GM21619 (cell line): ENCODE measurements at regions not wholly inside any gene's neighbourhood (a gene's known extent, or its start where the extent isn't known, plus 50 kb on each side); places are given as distances from the start of the nearest gene placed in this dataset.

Source experiments
- ATAC-seq: cut with Tn5 transposase; IDR thresholded peaks from one replicate; pipeline ENCODE4 v1.9.1; 2021; ENCODE audit not compliant: unreplicated experiment

DNA sequence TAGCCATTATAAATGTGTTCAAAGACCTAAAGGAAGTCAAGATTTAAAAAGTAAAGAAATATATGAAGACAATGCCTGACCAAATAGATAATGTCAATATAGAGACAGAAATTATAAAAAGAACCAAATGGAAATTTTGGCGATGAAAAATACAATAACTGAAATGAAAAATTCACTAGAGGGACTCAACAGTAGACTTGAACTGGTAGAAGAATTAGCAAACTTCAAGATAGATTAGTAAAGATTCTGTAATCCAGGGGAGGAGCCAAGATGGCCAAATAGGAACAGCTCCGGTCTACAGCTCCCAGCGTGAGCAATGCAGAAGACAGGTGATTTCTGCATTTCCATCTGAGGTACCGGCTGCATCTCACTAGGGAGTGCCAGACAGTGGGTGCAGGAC is 433.2 kb downstream of the HINT1 start:
- no peak for ATAC-seq

DNA sequence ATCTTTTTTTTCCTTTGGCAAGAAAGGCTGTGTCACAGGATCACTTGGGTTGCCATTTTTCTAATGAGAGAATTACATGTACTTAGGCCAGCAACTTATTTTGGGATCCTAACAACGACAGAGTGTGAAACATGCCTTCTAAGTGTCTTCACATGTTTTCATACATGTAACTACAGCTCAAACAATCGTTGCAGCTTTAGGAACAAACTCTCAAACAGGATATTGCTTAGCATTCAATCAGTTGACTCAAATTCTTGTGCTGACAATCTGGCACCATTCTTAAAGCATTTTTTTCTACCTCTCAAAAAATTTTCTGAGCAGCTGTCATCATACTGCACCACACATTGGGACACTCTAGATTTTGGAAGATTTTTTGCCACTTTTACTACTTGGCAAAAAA is 435.5 kb downstream of the HINT1 start:
- no peak for ATAC-seq

DNA sequence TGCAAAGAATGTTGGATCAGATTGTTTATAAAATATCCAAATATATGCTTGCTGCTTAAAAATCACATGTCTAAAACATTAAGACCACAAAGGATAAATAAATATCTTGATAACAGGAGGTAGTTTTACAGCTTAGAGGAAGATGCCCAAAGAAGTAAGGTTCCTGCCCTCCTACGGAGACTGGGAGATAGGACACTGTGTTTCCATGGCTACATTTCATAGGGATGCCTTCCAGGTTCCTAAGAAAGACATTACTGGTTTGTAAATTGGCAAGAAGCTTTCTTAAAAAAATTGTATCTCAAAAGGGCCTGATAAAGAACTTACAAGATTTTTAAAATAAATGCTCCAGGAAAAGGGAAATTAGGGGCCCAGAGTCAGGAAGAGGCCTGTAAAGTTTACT is 437.2 kb downstream of the HINT1 start:
- no peak for ATAC-seq

DNA sequence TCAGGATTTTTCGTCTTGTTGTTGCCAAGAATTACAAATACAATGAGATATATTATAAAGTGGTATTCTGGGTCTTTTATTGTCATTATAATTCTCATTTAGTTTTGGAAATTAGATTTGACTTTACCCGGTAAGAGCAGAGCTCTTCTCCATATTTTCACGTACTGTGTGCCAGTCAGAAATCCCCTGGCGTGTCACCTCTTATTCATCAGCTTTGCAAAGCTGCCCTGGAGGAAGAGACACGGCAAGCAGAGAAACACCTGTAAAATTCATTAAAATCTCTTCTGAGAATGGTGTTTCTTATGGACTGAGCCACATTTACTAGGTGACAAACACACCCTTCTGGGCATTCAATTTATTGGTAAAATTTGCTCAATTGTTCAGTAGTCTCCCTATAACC is 440.4 kb downstream of the HINT1 start:
- ATAC-seq: no peak

DNA sequence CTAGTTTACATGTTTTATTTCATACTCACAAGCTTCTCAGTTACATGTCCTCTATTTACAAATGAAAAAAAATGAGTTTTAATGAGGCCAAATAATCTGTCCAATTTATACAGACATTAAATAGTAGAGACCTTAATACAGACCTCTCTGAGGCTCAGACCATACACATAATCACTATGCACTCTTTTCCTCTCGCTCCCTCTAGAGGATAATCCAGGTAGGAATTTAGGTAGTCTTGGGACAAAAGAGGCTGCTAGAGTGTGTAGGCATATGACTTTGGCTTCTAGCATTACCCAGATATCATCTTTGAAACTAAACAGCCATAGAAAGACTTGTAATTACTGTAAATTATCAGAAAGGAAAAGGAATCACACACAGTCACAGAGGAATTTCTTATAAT is 444.7 kb downstream of the HINT1 start:
- no peak for ATAC-seq

DNA sequence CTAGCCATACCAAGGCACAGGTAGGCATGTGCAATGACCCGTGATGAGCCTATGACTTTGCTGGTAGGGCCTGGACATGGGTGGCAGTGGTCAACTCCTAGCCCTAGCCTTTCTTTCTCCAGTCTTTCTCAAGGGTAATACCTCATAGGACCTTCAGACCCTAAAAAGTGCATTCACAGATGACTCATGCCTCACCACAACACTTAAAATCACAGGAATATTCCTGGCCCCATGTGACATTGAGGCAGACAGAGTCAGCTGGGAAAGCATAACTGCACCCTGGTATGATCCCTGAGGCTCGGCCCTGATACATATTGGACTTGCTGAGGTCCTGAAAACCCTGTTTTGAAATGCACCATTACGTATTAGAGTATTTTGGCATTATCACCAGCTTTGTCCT is 449.5 kb downstream of the HINT1 start:
- no peak for ATAC-seq

DNA sequence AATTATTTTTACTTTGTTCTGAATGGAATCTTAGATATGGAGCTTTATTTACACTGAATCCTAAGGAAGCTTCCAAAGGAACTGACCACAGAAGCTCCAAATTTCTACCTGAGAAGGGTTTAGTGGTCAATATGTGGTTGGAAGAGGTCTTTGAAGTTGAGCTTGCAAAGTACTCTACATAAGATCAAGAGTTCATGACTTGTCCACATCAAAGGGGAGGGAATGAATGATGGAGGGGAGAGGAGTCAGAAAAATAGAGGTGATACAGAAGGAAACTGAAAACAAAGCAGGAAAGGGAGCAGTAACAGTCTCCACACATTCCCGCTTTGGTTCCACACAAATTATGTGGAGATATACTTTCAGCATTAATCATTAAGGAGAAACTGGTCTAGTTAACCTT is 450.9 kb downstream of the HINT1 start:
- no peak for ATAC-seq

DNA sequence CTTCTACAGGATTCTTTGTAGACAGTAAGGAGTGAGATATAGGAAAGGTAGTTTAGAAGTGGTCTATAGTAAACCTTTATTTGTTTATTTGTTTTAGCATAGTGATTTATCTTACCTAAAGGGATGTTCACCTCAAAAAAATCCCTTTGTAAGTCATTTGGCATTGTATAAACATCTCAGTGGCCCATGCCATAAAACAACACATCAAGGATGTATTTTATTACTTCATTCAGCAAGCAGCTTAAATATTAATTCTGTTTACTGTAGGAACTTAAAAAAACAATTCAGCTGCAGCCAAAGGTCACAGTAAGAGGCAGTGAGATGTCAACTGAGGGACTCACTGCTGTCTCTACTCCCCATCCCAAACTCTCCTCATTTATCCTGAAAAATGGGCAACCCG is 452.7 kb downstream of the HINT1 start:
- ATAC-seq: no peak

DNA sequence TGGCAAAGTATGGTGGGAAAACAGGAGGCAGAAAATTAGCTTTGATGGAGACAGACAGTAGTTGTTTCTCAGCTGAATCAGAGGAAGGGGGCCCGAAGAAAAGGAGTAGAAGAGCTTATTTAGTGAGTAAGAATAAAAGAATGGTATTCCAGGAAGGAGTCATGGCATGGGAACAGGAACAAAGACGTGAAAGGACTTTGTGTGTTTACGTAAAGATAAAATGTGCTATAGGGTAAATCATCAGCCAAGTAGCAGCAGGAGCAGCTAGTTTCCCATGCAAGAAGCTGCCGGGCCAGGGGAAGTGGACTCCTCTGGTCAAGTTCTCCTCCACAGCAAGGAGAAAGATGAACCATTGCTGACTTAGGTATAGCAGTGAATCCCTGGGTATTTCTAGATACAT is 454.5 kb downstream of the HINT1 start:
- ATAC-seq: no peak

DNA sequence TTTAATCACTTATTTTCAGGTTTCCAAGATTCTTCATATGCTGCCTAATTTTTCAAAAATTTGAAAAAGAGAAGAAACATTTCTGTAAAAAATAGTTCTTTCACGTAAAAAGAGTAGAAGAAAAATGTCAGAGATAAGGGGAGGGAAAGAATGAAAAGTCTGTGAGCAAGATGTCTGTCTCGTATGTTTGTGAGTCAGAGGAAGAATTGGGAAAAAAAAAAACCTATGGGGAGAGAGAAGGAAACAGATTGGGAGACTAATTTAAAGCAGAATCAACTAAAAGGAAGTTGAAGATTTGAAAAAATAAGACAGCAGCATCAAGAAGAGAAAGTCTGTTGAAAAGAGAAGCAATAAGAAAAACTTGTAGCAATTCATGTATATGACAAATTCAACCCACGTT is 456.3 kb downstream of the HINT1 start:
- no peak for ATAC-seq

DNA sequence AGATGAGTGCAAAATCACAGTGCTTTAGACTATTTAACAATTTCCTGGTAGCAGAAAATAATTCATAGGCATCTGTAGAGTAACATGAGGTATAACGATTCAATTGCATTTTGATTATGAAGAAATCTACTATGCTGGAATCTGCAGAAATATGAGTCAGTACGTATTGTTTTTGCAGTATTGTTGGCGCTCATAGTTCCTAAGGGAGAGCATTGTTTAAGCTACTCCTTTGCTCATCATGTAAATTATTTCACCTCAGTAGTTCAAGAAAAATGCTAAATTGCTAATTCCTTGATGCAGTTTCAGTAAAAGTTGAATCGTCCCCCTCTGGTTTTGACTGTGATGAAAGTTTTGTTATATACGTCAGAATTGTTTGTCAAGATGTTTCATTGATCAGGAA is 458.4 kb downstream of the HINT1 start:
- no peak for ATAC-seq

DNA sequence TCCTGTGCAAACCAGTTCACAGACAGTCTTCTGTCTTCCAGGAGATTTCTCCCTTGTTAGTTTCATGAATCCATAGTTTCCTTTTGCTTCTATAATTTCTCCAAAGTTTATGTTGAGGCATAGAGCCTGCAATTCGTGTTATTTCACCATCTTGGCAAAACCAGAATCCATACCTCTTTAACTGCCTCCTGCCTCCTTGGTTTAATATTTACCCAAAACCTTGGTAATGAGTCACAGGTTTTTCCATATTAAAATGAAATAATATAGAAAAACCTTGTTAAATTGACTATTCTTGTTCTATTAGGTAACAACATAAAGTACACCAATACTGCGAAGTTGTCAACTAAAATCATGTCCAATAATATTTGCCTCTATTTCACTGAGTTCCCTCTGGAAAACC is 459.7 kb downstream of the HINT1 start:
- ATAC-seq: no peak

DNA sequence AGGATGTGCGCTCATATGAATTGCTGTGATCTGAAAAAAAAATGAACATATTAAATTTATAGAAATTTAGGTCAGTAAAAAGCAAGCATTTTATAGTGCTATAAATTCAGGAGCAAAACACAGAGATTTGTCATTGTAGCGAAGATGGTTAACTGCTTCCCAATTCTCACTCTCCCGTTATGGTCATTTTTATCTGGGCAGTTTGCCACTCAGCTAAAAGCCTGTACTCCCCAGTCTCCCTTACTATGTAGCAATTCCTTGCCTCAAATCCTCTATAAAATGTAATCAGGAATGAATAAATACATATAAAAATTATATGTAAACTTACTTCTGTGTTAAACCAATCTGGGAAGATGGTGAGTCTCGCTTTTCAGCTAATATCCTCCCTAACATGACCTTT is 471.5 kb downstream of the HINT1 start:
- ATAC-seq: no peak

DNA sequence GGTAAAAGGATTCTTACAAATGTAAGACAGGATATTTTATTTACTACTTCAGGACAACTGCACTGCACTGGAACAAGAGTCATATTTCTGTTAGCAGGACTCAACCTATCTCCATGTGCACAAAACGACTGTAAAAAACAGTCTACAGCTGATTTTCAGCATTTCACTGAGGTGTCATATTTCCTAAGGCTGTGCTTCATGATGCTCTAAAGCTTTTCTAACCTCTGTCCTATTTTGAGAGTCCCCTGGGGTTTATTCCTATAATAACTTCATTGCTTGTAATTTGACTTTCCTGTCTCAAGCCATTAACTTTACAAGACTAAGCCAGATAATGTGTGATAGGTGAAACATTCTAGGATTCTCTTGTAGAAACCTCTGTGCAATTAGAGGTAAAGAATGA is 472.3 kb downstream of the HINT1 start:
- ATAC-seq: no peak

DNA sequence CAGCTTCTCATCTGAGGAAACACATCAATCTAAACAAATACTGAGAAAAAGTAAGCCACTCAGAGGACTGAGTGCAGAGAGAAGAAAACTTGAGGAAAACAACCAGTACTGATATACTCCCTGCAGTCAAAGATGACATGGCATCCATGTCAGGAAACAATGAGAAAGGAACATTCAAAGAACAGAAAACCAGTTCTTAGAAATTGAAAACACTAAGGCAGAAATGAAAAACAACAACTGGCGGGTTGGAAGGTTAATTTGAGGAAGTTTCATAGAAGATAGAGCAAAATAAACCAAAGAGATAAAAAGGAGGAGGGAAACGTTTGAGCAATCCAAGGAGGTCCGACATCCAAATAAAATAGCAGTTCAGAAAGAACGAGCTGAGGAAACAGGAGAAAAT is 475.2 kb downstream of the HINT1 start:
- ATAC-seq: no peak

DNA sequence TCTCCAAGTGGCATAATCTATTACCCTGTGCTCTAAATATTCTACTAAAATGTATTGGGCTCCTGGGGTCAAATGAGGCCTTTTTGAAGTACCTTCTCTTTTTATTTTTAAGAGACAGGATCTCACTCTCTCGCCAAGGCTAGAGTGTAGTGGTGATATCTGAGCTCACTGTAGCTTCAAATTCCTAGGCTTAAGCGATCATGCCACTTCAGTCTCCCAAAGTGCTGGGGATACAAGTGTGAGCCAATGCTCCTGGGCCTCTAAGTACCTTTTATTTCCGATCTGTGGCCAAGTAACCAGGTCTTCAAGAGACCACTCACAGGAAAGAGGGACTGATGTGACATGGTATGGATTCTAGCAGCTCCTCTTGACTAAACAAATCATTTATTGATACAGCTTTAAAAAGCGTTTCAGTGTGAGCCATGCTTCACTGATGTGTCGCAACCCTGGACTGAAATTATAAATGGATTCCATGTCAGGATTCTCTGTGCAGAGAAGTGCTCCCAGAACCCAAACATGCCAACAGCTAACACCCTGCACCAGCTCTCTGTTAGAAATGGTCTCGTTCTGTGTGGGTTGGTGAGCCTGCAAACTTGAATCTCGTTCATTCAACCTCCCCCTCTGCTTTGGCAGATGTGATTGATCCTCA is 477.8 kb downstream of the HINT1 start:
- ATAC-seq: no peak

DNA sequence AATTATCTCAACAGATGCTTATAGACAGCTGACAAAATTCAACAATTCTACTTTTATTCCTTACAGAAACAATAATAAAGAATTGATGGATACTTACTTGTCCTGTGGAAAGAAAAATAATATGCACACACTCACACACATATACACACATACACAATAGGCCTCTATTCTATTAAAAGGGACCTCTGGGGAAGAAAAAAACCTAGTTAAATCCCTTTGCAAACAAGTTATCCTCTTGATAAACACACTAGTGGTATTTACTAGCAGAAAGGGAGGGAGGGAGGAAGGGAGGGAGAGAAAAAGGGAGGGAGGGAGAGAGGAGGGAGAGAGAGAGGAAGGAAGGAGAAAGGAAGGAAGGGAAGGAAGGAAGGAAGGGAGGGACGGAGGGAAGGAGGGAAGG is 486.4 kb downstream of the HINT1 start:
- no peak for ATAC-seq

DNA sequence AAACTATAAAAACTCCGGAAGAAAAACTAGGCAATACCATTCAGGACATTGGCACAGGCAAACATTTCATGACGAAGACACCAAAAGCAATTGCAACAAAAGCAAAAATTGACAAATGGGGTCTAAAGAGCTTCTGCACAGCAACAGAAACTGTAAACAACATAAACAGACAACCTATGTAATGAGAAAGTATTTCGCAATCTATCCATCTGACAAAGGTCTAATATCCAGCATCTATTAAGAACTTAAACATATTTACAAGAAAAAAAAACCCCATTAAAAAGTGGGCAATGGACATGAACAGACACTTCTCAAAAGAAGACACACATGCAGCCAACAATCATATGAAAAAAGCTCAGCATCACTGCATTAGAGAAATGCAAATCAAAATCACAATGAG is 498.6 kb downstream of the HINT1 start:
- ATAC-seq: no peak

DNA sequence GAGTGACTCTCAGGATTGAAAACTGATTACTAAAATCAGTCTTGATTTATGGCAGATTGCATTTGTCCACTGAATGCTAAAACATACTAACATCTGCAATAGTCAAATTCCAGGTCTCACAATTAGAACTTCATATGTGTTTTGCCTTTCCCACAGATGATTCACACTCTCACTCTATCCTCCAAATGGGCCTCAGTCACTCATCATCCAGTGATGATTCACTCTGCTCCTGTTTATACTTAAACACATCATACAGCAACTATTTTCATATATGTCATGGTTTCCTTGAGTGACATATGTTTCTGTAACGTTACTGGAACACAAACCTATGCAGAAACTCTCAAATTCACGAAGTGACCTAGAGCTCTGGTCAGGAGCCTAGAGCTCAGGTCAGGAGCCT is 512.9 kb downstream of the HINT1 start:
- no peak for ATAC-seq

DNA sequence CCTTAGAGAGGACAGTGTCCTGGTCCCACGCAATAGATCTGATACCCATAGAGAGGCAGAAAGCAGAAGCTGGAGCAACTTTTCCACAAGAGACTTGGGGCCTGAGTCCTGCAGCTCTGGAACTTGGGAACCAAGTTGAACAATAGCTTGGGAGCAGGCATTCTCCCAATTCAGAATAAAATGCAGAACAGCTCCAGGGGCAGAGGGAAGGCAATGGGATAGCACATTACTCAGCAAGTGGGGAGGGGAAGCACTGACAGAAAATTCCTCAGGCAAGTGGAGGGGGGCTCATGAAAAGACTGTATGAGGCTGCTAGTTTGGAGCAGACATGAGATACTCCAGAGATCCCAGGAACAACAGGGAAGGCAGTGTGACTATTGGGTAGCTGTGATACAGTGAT is 513.6 kb downstream of the HINT1 start:
- ATAC-seq: no peak

DNA sequence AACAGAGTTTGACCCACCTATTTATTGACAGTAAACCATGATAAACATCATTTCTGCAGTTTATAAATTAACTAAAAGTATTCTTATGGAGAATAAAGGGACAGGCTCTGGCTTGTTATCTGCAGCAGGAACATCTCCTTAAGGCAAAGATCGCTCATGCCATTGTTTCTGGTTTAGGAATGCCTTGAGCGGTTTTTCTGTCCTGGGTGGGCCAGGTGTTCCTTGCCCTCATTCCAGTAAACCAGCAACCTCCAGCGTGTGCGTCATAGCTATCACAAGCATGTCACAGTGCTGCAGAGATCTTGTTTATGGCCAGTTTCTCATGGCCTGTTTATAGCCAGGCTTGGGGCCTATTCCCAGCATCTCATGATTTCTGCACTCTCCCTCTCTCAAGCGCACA is 521.7 kb downstream of the HINT1 start:
- ATAC-seq: no peak

DNA sequence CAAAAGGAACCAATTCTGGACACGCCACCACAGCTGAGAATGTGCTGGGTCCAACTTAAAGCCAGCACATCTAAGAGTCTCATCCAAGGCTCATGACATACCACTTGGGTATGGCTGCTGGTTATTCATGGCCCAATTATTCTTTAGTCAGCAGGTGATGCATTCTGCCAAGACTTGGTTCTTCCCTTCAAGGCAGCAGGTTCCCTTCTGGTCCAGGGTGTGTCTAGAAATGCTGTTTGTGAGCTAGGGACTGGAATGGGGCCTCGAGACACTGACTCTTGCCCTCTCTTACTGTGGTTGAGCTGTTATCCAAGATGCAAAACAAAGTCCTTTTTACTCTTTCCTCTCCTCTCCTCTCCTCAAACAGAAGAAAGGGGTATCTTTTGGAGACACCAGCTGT is 522.6 kb downstream of the HINT1 start:
- ATAC-seq: no peak

DNA sequence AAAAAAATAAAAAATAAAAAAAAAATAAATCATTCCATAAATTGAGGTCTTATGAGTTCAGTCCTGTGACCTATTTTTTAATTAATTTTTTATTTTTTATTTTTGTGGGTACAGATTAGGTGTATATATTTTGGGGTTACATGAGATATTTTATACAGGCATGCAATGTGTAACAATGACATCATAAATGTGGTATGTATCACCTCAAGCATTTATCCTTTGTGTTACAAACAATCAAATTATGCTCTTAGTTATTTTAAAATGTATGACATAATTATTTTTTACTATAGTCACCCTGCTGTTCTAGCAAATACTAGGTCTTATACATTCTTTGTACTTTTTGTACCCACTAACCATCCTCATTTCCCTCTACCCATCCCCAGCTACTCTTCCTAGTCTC is 537.9 kb downstream of the HINT1 start:
- ATAC-seq: no peak

DNA sequence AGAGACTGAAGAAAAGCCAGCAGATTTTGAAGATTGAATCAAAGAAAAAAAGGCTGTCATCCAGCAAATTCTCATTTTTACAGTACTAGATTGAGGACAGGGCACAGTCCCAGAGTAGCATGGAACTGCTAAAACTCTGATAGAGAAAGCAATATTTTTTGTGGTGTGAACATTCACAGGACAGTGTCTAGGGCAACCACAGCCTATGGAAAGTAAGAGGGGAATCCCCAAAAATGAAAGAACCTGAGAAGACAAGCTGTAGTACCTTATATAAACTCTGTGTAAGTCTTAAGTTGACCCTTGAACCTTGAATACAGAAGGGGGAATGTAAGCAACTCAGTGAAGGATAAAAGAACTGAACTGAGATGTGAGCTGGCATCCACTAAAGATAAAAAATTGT is 540.3 kb downstream of the HINT1 start:
- no peak for ATAC-seq
